ENCODE measurements at regions not wholly inside any gene's neighbourhood (a gene's known extent, or its start where the extent isn't known, plus 50 kb on each side); places are given as distances from the start of the nearest gene placed in this dataset.

GRCh38 chr6:68039641-68040311 lies 595.3 kb upstream of the ADGRB3 start (continued):
- TF ChIP-seq ZNF263 (CRISPR knock-in tag; IDR thresholded peaks at IDR 0.05; ENCODE audit: borderline replicate concordance) (no peak), CREB1 (IDR thresholded peaks at IDR 0.05) (no peak), CREB1 (CRISPR knock-in tag; IDR thresholded peaks at IDR 0.05) (no peak), ZNF212 (CRISPR knock-in tag; IDR thresholded peaks at IDR 0.05) (no peak), NR2C1 (IDR thresholded peaks at IDR 0.05) (no peak), NR2C1 (tag; IDR thresholded peaks at IDR 0.05) (no peak), ZNF12 (CRISPR knock-in tag; IDR thresholded peaks at IDR 0.05) (no peak), BRF1 (IDR thresholded peaks at IDR 0.05; ENCODE audit: borderline replicate concordance, extremely low read depth, insufficient read length) (no peak), ATF6 (CRISPR knock-in tag; IDR thresholded peaks at IDR 0.05) (no peak), NONO (IDR thresholded peaks at IDR 0.05; ENCODE audit: low read depth in 2 of 2, low read length in 1 of 2) (peak in 1 of 2 experiments; percentile 64; a peak in 1 of 4 replicates)

Data from K562 (cell line).